Activated gamma-delta T cell (primary cell): ENCODE measurements at regions not wholly inside any gene's neighbourhood (a gene's known extent, or its start where the extent isn't known, plus 50 kb on each side); places are given as distances from the start of the nearest gene placed in this dataset.
"Not testable (repeated sequence)": the region's sequence is repeated elsewhere in the genome, so short reads cannot be mapped to it uniquely, and the experiment has no call there.

Experiments
- DNase-seq: peaks from one replicate; lab custom pipeline; 2025; lab: John Stamatoyannopoulos, UW

GRCh38 chr22:49004484-49005399 is 822.9 kb downstream of the BRD1 start:
- no peak for DNase-seq

- DNase-seq: not testable (repeated sequence)
Observed at GRCh38 chr22:48997605-48998004, 830.1 kb downstream of the BRD1 start.

GRCh38 chr22:48993655-48994054 is 834.0 kb downstream of the BRD1 start:
- no peak for DNase-seq

- DNase-seq: no peak
Observed at GRCh38 chr22:48984639-48985038, 843.0 kb downstream of the BRD1 start.

GRCh38 chr22:48982321-48982905 is 845.3 kb downstream of the BRD1 start:
- no peak for DNase-seq

GRCh38 chr22:48981371-48982061 is 846.2 kb downstream of the BRD1 start:
- no peak for DNase-seq

- DNase-seq: no peak
Observed at GRCh38 chr22:48980918-48981317, 846.8 kb downstream of the BRD1 start.

GRCh38 chr22:48980409-48980808 is 847.3 kb downstream of the BRD1 start:
- DNase-seq: no peak

- DNase-seq: no peak
Observed at GRCh38 chr22:48979482-48979881, 848.2 kb downstream of the BRD1 start.

- no peak for DNase-seq
Observed at GRCh38 chr22:48976556-48977535, 850.8 kb downstream of the BRD1 start.

- no peak for DNase-seq
Observed at GRCh38 chr22:48975886-48976285, 851.8 kb downstream of the BRD1 start.

GRCh38 chr22:48975316-48975741 is 852.3 kb downstream of the BRD1 start:
- no peak for DNase-seq

GRCh38 chr22:48974443-48975315 is 853.0 kb downstream of the BRD1 start:
- DNase-seq: no peak

- DNase-seq: no peak
Observed at GRCh38 chr22:48973694-48974041, 854.0 kb downstream of the BRD1 start.

- DNase-seq: no peak
Observed at GRCh38 chr22:48972979-48973693, 854.5 kb downstream of the BRD1 start.

GRCh38 chr22:48968201-48968959 is 859.3 kb downstream of the BRD1 start:
- no peak for DNase-seq

- no peak for DNase-seq
Observed at GRCh38 chr22:48963405-48963804, 864.3 kb downstream of the BRD1 start.

- DNase-seq: no peak
Observed at GRCh38 chr22:48961705-48962104, 866.0 kb downstream of the BRD1 start.

GRCh38 chr22:48960980-48961660 is 866.6 kb downstream of the BRD1 start:
- no peak for DNase-seq
